ENCODE measurements at regions not wholly inside any gene's neighbourhood (a gene's known extent, or its start where the extent isn't known, plus 50 kb on each side); places are given as distances from the start of the nearest gene placed in this dataset.

GRCh38 chr7:46139079-46139478 is 218.0 kb upstream of the IGFBP3 start:
- TF ChIP-seq CTCF (conservative IDR thresholded peaks at IDR 0.05; ENCODE audit: low read length) = no peak
- H3K4me1 ChIP-seq (ENCODE audit: insufficient read depth, low read length, poor library complexity, severe bottlenecking) = no peaks in the 10 kb centered on the region
- H3K9me2 ChIP-seq (replicated peaks; ENCODE audit: low read depth, low read length) = no peaks in the 10 kb centered on the region
- no peak overlapping the region for H3K4me2 ChIP-seq (ENCODE audit: low read depth, low read length, poor library complexity, severe bottlenecking)
- no peaks in the 10 kb centered on the region for H3K36me3 ChIP-seq (ENCODE audit: insufficient read depth, low read length)
- no peaks in the 10 kb centered on the region for H3F3A ChIP-seq (ENCODE audit: low read depth)
- no peaks in the 10 kb centered on the region for H3K27me3 ChIP-seq (ENCODE audit: insufficient read depth, low read length, poor library complexity, severe bottlenecking)
- no peaks in the 10 kb centered on the region for H4K20me1 ChIP-seq (ENCODE audit: insufficient read depth, low read length, poor library complexity, severe bottlenecking)
- H2AFZ ChIP-seq (ENCODE audit: low read length) = no peak overlapping the region
- H3K9ac ChIP-seq (ENCODE audit: low read depth, low read length, poor library complexity, severe bottlenecking) = no peak overlapping the region
- no peak overlapping the region for H3K4me3 ChIP-seq (ENCODE audit: low read length, poor library complexity, severe bottlenecking)
- no peaks in the 10 kb centered on the region for H3K9me3 ChIP-seq (ENCODE audit: insufficient read depth, low read depth, low read length)
- H3K79me2 ChIP-seq (ENCODE audit: insufficient read depth, low read length) = no peaks in the 10 kb centered on the region

GRCh38 chr7:46137725-46138124 is 216.7 kb upstream of the IGFBP3 start:
- H3K9ac ChIP-seq (ENCODE audit: low read depth, low read length, poor library complexity, severe bottlenecking) = no peak overlapping the region
- TF ChIP-seq EZH2phosphoT487 (IDR thresholded peaks at IDR 0.05; ENCODE audit: borderline replicate concordance) (no peak), CTCF (conservative IDR thresholded peaks at IDR 0.05; ENCODE audit: low read length) (no peak)
- H3K9me3 ChIP-seq (ENCODE audit: insufficient read depth, low read depth, low read length) = no peaks in the 10 kb centered on the region
- H3K36me3 ChIP-seq (ENCODE audit: insufficient read depth, low read length) = no peaks in the 10 kb centered on the region
- H3K4me3 ChIP-seq (ENCODE audit: low read length, poor library complexity, severe bottlenecking) = no peak overlapping the region
- H3K9me2 ChIP-seq (replicated peaks; ENCODE audit: low read depth, low read length) = no peaks in the 10 kb centered on the region
- no peaks in the 10 kb centered on the region for H3K27me3 ChIP-seq (ENCODE audit: insufficient read depth, low read length, poor library complexity, severe bottlenecking)
- H3K4me2 ChIP-seq (ENCODE audit: low read depth, low read length, poor library complexity, severe bottlenecking) = no peak overlapping the region
- no peaks in the 10 kb centered on the region for H4K20me1 ChIP-seq (ENCODE audit: insufficient read depth, low read length, poor library complexity, severe bottlenecking)
- H3K79me2 ChIP-seq (ENCODE audit: insufficient read depth, low read length) = no peaks in the 10 kb centered on the region
- no peaks in the 10 kb centered on the region for H3F3A ChIP-seq (ENCODE audit: low read depth)
- no peaks in the 10 kb centered on the region for H3K4me1 ChIP-seq (ENCODE audit: insufficient read depth, low read length, poor library complexity, severe bottlenecking)
- no peak overlapping the region for H2AFZ ChIP-seq (ENCODE audit: low read length)

GRCh38 chr7:46135557-46135956 is 214.5 kb upstream of the IGFBP3 start:
- Histone ChIP-seq H3K27me3 (ENCODE audit: insufficient read depth, low read length, poor library complexity, severe bottlenecking) (no peaks in the 10 kb centered on the region), H3F3A (ENCODE audit: low read depth) (no peaks in the 10 kb centered on the region), H3K9ac (ENCODE audit: low read depth, low read length, poor library complexity, severe bottlenecking) (no peak overlapping the region), H3K9me2 (replicated peaks; ENCODE audit: low read depth, low read length) (no peaks in the 10 kb centered on the region), H3K79me2 (ENCODE audit: insufficient read depth, low read length) (no peaks in the 10 kb centered on the region), H2AFZ (ENCODE audit: low read length) (no peak overlapping the region), H4K20me1 (ENCODE audit: insufficient read depth, low read length, poor library complexity, severe bottlenecking) (no peaks in the 10 kb centered on the region), H3K4me3 (ENCODE audit: low read length, poor library complexity, severe bottlenecking) (no peak overlapping the region), H3K4me1 (ENCODE audit: insufficient read depth, low read length, poor library complexity, severe bottlenecking) (no peaks in the 10 kb centered on the region), H3K36me3 (ENCODE audit: insufficient read depth, low read length) (no peaks in the 10 kb centered on the region), H3K4me2 (ENCODE audit: low read depth, low read length, poor library complexity, severe bottlenecking) (no peak overlapping the region), H3K9me3 (ENCODE audit: insufficient read depth, low read depth, low read length) (no peaks in the 10 kb centered on the region)
- no peak for TF ChIP-seq CTCF (conservative IDR thresholded peaks at IDR 0.05; ENCODE audit: low read length)
- TF ChIP-seq EZH2phosphoT487 (IDR thresholded peaks at IDR 0.05; ENCODE audit: borderline replicate concordance) = no peak
